Large intestine (tissue), 3 donors: ENCODE measurements at regions not wholly inside any gene's neighbourhood (a gene's known extent, or its start where the extent isn't known, plus 50 kb on each side); places are given as distances from the start of the nearest gene placed in this dataset.

ENCODE experiments used
- DNase-seq, 2 donors: peaks; one replicate each; pipeline versions ENCODE4 v3.0.0 to v3.0.0-alpha.2; 2013
- H3K27ac ChIP-seq: one replicate; pipeline ENCODE4 v1.5.1; 2013; ENCODE audit warnings: low read length
- H3K27me3 ChIP-seq: 2 replicates; pipeline ENCODE4 v1.6.1; 2013; ENCODE audit warnings: low read length; ENCODE audit not compliant: control insufficient read depth, insufficient read depth
- H3K36me3 ChIP-seq: 2 replicates; pipeline ENCODE4 v1.6.1; 2013; ENCODE audit warnings: low read length; ENCODE audit not compliant: control insufficient read depth, insufficient read depth
- H3K4me1 ChIP-seq: one replicate; pipeline ENCODE4 v1.6.1; 2013; ENCODE audit warnings: low read length; ENCODE audit not compliant: control insufficient read depth, insufficient read depth
- H3K4me3 ChIP-seq: one replicate; pipeline ENCODE4 v1.5.1; 2013; ENCODE audit warnings: low read length
- H3K9me3 ChIP-seq: one replicate; pipeline ENCODE4 v1.6.1; 2013; ENCODE audit warnings: mild to moderate bottlenecking, low read depth, low read length, moderate library complexity; ENCODE audit not compliant: control insufficient read depth
- WGBS: methylation state at CpG from one replicate; pipeline ENCODE4 v1.1.5; 2013; ENCODE audit warnings: low lambda C conversion rate; ENCODE audit not compliant: insufficient coverage; 5-methylcytosine and 5-hydroxymethylcytosine counted together

- H3K27me3 ChIP-seq, result no peaks in the 10 kb centered on the region
- H3K27ac ChIP-seq, result no peak overlapping the region
- no peak for DNase-seq
- WGBS, result 100% methylated on average over 1 of the region's 7 CpGs
- H3K36me3 ChIP-seq, result no peaks in the 10 kb centered on the region
- no peaks in the 10 kb centered on the region for H3K9me3 ChIP-seq
- no peak overlapping the region for H3K4me3 ChIP-seq
- no peaks in the 10 kb centered on the region for H3K4me1 ChIP-seq
Measured at GRCh38 chr18:44548291-44549221, 132.1 kb upstream of the SETBP1 start.

GRCh38 chr18:44552706-44553105, 128.0 kb upstream of the SETBP1 start:
- Histone ChIP-seq H3K27me3 (no peaks in the 10 kb centered on the region), H3K9me3 (no peaks in the 10 kb centered on the region), H3K4me3 (no peak overlapping the region), H3K27ac (no peak overlapping the region), H3K36me3 (no peaks in the 10 kb centered on the region), H3K4me1 (no peaks in the 10 kb centered on the region)
- no CpG with 5 or more reads among the region's 2 CpGs for WGBS
- DNase-seq, result no peak

- Histone ChIP-seq H3K9me3 (no peaks in the 10 kb centered on the region), H3K27ac (no peak overlapping the region), H3K27me3 (no peaks in the 10 kb centered on the region), H3K36me3 (no peaks in the 10 kb centered on the region), H3K4me1 (no peaks in the 10 kb centered on the region), H3K4me3 (no peak overlapping the region)
- DNase-seq, result no peak
- WGBS, result no CpG with 5 or more reads among the region's 3 CpGs
Measured at GRCh38 chr18:44556296-44556695, 124.4 kb upstream of the SETBP1 start.

DNA sequence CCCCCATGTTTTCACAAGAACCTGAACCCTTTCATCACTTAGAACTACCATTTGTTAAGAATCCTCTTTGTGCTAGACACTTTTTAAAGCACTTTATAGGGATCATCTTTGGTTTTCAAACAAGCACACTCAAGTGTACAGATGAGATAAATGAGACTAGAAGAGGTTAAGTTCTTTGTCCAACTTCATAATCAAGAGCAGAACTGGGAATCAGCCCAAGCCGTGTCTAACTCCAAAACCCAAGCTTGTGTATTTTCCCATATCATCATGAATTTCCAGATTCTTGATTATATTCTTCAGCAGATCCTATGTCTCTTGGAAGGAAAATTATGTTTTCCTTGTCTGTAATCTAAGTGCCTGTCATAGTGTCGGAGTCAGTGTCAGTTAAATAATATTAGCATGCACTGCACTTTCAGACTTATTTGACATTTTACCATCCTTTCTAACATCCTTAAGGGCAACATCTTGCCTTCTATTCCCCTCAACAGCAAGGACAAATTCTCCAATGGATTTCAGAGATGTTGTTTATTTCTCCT, 123.0 kb upstream of the SETBP1 start:
- no peak for DNase-seq
- no peak overlapping the region for H3K4me3 ChIP-seq
- H3K27me3 ChIP-seq, result no peaks in the 10 kb centered on the region
- no peaks in the 10 kb centered on the region for H3K4me1 ChIP-seq
- H3K36me3 ChIP-seq, result no peaks in the 10 kb centered on the region
- WGBS, result 100% methylated on average over 1 of the region's 2 CpGs
- H3K9me3 ChIP-seq, result no peaks in the 10 kb centered on the region
- no peak overlapping the region for H3K27ac ChIP-seq

DNA sequence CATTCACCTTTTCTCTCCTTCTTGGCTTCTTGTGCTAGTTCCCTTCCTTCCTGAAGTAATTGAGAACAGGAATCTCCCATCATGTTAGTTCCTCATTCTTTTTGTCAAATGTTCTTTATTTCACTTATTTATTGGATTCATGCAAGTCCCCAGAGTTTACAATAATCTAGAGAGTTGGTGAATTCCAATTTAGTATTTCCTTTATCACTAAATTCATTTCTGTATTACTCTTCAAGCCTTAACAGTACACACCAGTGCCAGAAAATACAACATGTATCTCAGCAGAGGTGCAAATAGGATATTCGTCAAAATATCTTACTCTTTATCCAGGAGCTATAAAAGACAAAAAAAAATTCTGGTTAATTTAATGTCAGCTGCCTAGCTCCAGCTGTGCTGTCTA, 121.9 kb upstream of the SETBP1 start:
- no peaks in the 10 kb centered on the region for H3K27me3 ChIP-seq
- no peak overlapping the region for H3K27ac ChIP-seq
- WGBS, result no CpG with 5 or more reads among the region's 1 CpG
- no peaks in the 10 kb centered on the region for H3K9me3 ChIP-seq
- H3K4me1 ChIP-seq, result no peaks in the 10 kb centered on the region
- no peak for DNase-seq
- H3K36me3 ChIP-seq, result no peaks in the 10 kb centered on the region
- H3K4me3 ChIP-seq, result no peak overlapping the region

- no peak for DNase-seq
- Histone ChIP-seq H3K9me3 (no peaks in the 10 kb centered on the region), H3K4me1 (no peaks in the 10 kb centered on the region), H3K27ac (no peak overlapping the region), H3K27me3 (no peaks in the 10 kb centered on the region), H3K36me3 (no peaks in the 10 kb centered on the region), H3K4me3 (no peak overlapping the region)
- WGBS, result no CpG with 5 or more reads among the region's 1 CpG
Measured at GRCh38 chr18:44562986-44563385, 117.7 kb upstream of the SETBP1 start.

DNA sequence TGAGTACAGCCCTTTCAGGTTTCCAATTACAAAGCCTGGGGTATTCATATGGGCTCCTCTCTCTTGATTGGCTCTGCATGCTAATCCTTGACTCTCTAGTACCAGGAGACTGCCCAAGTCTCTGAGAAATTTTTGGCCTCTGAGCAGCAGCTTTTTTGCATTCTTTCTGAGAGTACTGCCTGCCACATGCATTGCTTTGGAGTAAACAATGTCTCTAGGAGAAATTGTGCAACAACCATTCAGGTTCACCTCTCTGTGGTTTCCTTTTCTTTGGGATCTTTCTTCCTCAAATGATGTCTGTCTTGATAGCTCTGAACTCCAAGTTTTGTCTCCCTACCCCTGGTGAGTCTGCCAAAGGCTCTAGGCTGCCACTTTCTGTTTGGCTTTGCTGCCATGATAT, 115.8 kb upstream of the SETBP1 start:
- Histone ChIP-seq H3K27ac (no peak overlapping the region), H3K4me3 (no peak overlapping the region), H3K9me3 (no peaks in the 10 kb centered on the region), H3K4me1 (no peaks in the 10 kb centered on the region), H3K27me3 (no peaks in the 10 kb centered on the region), H3K36me3 (no peaks in the 10 kb centered on the region)
- no peak for DNase-seq

DNA sequence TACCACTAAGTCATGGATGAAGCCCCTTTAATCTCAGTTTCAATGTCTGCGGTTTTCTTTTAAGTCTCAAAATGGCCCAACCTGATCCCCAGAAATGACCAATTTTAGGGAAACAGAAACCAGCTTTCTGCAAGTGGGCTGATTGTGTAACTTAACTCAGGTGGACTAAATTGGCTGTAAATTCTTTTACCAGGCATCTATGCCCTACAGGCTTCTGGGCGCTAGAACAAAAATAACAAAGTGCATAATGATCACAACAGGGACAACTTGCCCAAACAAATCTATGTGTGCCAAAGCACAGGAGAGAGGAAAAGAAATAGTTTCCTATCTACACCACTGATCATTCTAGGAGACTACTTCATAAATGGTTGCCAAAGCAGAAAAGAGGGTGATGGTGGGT, 112.3 kb upstream of the SETBP1 start:
- no peaks in the 10 kb centered on the region for H3K4me1 ChIP-seq
- DNase-seq, result no peak
- WGBS, result no CpG with 5 or more reads among the region's 2 CpGs
- H3K27ac ChIP-seq, result no peak overlapping the region
- no peaks in the 10 kb centered on the region for H3K9me3 ChIP-seq
- H3K36me3 ChIP-seq, result no peaks in the 10 kb centered on the region
- H3K27me3 ChIP-seq, result no peaks in the 10 kb centered on the region
- no peak overlapping the region for H3K4me3 ChIP-seq

DNA sequence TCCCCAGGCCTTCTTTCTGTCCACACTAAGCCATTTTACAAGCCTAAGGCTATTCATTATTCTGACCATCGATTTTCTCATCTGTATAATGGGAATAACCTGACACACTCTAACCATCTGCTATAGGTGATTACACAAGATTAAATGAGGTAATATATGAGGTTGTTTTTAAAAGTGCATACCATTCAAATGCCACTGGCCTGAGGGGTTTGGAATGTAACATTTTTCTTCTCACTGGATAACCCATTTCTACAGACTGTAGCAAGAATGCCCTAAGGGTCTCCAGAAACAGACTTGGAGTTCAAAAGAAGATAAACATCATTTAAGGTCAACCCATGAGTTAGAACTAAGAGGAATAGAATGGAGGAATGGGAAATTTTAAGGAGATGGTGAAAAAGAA, 111.7 kb upstream of the SETBP1 start:
- H3K27me3 ChIP-seq, result no peaks in the 10 kb centered on the region
- DNase-seq, result no peak
- no peak overlapping the region for H3K4me3 ChIP-seq
- no peaks in the 10 kb centered on the region for H3K4me1 ChIP-seq
- no peaks in the 10 kb centered on the region for H3K36me3 ChIP-seq
- H3K9me3 ChIP-seq, result no peaks in the 10 kb centered on the region
- WGBS, result no CpG with 5 or more reads among the region's 1 CpG
- no peak overlapping the region for H3K27ac ChIP-seq

- WGBS, result no CpG with 5 or more reads among the region's 1 CpG
- DNase-seq, result no peak
- Histone ChIP-seq H3K27me3 (no peaks in the 10 kb centered on the region), H3K27ac (no peak overlapping the region), H3K36me3 (no peaks in the 10 kb centered on the region), H3K4me1 (no peaks in the 10 kb centered on the region), H3K9me3 (no peaks in the 10 kb centered on the region), H3K4me3 (no peak overlapping the region)
Measured at GRCh38 chr18:44569391-44570055, 111.2 kb upstream of the SETBP1 start.
